NCI-H82 treated with DMSO at 0.1 percent for 48 hours (cell line): ENCODE measurements at regions not wholly inside any gene's neighbourhood (a gene's known extent, or its start where the extent isn't known, plus 50 kb on each side); places are given as distances from the start of the nearest gene placed in this dataset.

ENCODE experiments used
- DNase-seq: peaks from one replicate; lab custom pipeline; 2025; ENCODE audit not compliant: unreplicated experiment; lab: John Stamatoyannopoulos, UW

GRCh38 chr2:104668631-104669030 is 185.3 kb upstream of the POU3F3 start:
- DNase-seq = no peak

DNA sequence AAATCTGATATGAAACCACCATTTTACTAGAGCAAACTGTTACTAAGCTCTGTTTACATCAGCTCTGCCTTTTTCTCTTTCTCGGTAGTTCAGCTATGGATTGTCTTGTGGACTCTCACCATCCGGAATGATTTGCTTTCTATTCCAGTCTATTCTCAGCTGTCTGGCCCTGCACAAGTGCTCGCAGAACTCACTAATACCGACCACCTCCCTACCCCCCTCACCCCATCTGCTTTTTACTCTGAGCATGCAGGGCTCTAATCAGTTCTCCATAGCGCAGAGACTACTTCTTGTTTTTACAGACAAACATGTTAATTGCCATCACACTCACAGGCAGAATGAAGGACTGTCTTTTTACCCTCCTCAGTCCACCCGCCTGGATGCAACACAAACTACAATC is 180.7 kb upstream of the POU3F3 start:
- no peak for DNase-seq

DNA sequence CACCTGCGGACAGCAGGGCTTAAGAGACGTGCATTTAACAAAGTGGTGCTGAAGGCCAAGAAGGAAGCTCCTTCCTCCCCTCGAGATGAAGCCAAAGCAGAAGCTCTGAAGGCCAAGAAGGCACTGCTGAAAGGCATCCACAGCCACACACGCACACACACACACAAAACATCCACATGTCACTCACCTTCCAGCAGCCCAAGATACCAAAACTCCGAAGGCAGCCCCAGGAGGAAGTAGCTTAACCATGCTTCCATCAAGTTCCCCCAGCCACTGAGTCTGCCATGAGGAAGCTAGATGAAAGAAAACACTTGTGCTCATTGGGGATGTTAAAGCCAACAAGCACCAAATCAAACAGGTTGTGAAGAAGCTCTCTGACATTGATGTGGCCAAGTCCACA is 175.7 kb upstream of the POU3F3 start:
- no peak for DNase-seq

DNA sequence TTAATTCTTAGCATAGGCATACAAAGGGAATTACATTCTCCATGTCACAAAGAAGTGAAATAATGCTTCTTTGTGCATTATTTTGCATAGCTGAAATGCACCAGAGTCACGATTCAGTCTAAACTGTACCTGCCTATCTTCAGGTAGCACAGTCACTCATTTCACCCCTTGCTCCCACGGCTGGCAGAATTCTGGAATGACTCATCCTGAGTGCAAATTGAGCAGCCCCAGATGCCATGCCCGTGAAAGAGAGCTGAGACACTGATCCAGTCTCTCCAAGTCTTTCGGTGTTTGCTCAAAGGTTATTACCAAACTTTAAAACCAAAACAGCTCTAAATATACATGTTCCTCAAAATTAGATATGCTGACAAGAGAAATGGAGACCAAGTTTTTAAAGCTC is 168.3 kb upstream of the POU3F3 start:
- DNase-seq = no peak

DNA sequence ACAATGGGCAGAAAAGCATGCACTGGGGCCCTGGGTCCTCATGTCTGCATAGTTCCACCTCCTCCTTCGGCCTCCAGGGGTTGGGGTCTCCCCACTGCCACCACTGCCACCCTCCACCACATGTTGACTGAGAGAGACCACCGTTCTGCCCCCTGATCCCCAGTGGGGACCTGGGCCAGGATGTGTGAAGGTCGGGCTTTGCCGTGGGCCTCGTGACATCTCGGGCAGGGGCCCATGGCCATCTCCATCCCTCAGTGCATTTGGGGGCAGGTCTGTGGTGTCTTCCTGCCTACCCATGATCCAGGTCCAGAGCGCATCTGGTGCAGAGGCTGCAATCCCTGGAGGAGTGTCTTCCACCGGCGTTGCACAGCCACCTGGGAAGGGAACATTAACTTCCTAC is 166.8 kb upstream of the POU3F3 start:
- DNase-seq = no peak

DNA sequence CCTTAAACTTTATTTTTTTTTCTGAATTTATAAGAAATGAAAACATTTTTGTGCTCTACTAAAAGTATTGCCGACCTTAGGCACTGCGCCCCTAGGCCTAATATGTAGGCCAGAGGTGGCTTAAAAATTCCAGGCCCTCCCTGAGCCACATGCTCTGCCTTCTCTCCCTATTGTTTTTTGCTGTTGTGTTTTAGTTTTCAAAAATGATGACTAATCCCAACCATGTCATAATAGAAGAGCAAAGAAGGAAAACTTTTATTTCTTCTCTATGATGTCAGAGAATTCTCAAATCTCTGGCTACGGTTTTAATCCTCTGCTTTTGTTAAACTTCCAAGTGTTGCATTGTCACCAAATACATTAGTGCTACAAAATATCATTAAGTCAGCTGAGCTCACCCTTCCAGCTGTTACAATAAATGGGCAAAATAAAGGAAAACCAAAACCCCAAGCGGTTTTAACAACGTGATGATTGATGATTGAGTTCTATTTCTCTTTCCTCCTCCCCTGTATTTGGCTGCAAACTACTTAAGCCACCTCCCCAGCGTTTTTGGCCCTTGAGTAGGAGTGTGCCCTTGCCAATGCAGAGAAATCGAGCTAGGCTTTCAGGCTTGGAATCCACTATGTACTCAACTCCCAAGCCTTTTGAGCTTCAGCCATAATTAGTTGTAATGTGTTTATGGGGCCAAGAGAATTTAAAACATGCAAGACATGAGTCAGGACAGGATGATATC is 163.5 kb upstream of the POU3F3 start:
- DNase-seq = no peak

- no peak for DNase-seq
These were observed 155.6 kb upstream of the POU3F3 start for GRCh38 chr2:104698276-104698675.

DNA sequence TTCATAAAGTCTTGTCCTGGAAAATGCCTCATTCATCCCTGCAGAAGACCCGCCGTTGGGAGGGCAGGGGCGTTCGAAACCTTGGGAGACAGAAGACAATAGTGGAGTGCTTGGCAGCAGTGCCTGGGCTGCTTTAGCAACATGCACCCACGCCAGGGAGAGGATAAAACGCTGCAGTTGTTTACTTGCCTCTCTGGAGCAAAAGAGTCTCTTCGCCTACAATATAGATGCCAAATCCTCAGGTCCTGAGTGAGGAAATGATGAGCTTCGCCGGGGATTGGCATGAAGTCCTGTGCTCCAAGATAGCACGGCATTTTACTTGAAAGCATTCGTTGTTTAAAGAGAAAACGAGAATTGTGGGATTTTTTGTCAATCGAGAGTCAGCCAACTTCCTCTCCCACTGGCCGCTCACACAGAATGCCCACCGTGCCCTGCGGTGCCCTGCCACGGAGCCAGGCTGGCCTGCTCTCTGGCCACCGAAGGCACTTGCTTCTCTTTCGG is 152.5 kb upstream of the POU3F3 start:
- no peak for DNase-seq

DNA sequence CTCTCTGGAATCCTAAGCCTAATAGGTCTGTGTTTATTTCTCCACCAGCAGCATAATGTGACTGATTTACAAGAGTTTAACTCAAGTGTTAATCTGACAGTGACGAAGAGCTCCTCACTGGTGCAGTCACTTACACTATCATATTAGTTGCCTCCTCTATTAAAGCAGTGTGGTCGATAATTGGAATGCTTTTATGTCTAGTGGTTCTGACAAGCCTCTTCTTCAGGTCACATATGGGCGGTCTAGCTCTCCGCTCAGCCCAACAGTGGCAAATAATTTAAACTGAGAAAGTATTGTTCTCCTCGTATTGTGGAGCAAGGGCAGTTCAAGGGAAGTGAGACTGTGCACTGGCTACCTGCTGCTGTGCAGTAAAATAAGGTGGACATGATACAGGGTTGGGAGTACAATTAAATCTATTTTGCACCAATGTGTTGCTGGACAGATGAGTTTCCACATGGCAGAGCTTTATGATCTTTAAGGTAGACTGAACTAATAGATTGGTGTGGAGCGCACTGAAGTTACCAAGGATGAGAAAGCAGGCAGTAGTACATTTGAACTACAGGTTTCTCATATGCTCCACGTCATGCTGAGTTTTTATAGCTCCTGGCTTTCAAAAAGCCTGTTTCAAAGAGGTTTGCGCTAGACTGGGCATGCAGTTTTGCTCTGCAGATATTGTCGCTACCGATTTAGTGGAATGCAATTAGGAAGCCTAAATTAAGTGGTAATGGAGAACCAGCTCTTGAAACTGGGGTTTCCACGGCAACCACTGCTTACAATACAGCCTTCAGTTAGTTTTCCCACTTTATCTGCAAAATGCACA is 151.7 kb upstream of the POU3F3 start:
- no peak for DNase-seq

GRCh38 chr2:104703669-104704068 is 150.2 kb upstream of the POU3F3 start:
- no peak for DNase-seq

- DNase-seq = no peak
These were observed 149.2 kb upstream of the POU3F3 start for GRCh38 chr2:104704496-104705245.

GRCh38 chr2:104707056-104707455 is 146.9 kb upstream of the POU3F3 start:
- DNase-seq = no peak

GRCh38 chr2:104708967-104709366 is 144.9 kb upstream of the POU3F3 start:
- DNase-seq = no peak

DNA sequence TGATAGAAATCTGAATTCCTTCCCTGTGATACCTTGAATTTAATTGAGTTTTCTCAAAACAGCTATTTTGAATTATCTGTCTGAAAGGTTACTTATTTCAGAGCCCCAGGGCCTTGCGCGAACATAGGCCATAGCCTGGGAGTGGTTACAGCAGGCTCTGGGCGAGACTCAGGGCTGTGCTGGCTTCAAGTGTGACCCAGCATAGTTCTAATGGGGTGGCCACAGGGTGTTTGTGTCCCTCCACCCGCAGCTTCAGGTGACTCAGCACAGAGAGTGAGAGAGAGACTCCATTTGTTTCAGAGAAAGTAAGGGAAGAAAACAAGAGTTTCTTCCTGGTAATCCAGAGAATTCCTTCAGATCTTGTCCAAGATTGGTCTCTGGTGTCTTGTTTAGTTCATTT is 137.9 kb upstream of the POU3F3 start:
- DNase-seq = no peak

DNA sequence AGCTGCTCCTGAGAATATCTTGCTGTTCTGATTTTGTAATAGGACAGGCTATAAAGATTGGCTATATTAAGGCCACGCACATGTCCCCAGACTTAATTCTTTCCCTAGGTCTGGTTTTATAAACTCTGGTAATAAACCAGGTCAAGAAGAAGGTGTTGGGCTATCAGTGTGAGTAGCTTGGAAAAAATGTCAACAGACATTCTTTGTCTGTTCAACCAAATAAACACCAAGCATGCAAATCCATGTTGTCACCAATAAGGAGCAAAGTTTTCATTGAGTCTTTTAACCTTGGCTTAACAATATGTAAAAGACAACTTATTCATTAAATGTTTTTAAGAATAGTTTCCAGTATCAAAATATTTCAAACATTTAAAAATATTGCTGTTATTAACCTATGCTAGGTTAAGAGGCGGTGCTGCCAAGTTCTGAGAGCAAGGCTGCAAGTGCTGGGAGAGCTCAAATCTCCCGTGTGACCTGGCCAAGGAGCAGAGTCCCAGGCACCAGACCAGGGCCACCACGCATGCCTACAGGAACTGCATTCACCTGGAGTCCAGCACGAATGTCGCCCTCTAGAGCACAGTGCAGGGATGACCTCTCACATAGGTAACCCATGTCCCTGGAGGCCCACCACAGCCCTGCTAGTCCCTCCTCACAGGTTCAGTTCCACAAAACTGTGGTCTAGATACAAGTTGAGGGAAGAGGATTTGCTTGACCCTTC is 120.5 kb upstream of the POU3F3 start:
- DNase-seq = no peak

GRCh38 chr2:104734937-104735586 is 118.9 kb upstream of the POU3F3 start:
- no peak for DNase-seq

GRCh38 chr2:104736026-104736425 is 117.9 kb upstream of the POU3F3 start:
- no peak for DNase-seq

DNA sequence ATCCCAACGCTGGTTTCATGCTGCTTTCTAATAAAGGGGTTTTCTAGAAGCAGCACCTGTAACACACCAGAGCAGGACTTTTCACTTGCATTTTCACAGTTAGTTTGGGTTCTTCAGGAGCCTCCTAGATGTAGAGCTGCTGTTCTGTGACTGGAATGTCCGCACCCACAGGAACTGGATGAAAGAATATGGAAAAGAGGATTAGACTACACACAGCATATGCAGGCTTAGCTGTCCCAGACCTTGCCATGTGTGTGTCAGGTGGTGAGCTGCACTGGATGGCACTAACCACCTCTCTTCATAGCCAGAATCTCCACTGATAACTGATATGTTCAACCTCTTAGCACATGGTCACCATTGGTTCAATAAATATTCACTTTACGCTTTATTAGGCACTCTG is 112.1 kb upstream of the POU3F3 start:
- DNase-seq = no peak

- DNase-seq = no peak
These were observed 109.4 kb upstream of the POU3F3 start for GRCh38 chr2:104744537-104744936.

DNA sequence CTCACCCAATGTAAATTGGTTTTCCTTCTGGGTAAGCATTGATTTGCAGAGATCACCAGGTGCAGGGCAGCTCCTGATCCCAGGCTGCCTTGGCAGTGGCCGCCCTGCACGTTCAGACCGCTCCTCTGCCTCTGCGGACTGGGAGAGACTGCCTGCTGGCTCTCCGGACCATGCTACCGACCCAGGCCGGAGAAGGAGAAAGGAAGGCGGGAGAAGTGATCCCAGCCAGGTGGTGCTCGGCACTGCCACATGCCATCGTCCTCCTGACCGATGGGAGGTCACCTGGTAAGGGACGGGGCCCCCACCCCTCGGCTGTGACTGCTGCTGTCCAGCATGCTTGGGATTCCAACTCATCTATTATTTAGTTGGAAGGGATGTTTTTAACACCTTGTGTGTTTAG is 108.1 kb upstream of the POU3F3 start:
- no peak for DNase-seq

DNA sequence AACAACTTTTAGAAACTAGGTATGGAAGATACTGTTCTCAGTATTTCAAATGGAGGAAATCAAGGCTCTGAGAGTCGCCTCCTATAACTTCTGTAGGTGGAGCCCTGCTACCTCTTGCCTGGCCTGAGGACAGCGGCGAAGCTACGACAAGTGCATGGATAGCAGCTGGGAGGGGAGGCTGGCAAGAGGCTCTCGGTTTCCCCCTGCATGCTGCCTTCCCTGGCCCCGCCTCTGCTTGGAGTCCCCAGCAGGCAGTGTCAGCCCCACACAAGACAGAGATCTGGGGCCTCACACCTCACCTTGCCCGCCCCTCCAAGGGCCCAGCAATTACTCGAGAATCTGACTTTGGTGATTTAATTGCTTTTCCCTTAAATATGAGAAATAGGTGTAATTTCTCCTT is 107.6 kb upstream of the POU3F3 start:
- no peak for DNase-seq
